Keratinocyte (primary cell): ENCODE measurements at regions not wholly inside any gene's neighbourhood (a gene's known extent, or its start where the extent isn't known, plus 50 kb on each side); places are given as distances from the start of the nearest gene placed in this dataset.

Source experiments
- DNase-seq: peaks from one replicate; pipeline ENCODE4 v3.0.0-alpha.2; 2011; ENCODE audit warnings: low read depth, missing footprints, low spot score
- FAIRE-seq: peaks from 2 replicates; lab custom pipeline; 2011; peaks lifted over from hg19 to GRCh38; lab: Jason Lieb, UNC
- H2AFZ ChIP-seq: 2 replicates; pipeline ENCODE4 v1.6.0; 2012; ENCODE audit warnings: low read length, control low read depth, inconsistent platforms; ENCODE audit not compliant: control insufficient read depth
- H3K27ac ChIP-seq: 2 replicates; pipeline ENCODE4 v1.5.1; 2011; ENCODE audit warnings: low read length; ENCODE audit not compliant: control insufficient read depth, insufficient read depth
- H3K27me3 ChIP-seq: 3 replicates; pipeline ENCODE4 v1.6.0; 2011; ENCODE audit warnings: low read length; ENCODE audit not compliant: control insufficient read depth, insufficient read depth; ENCODE audit errors: extremely low read depth
- H3K36me3 ChIP-seq, 2 experiments: 2 replicates in 1 of 2; 3 replicates in 1 of 2; pipeline ENCODE4 v1.5.1; 2011; ENCODE audit warnings: low read length in 2 of 2, mild to moderate bottlenecking in 1 of 2; ENCODE audit not compliant: control insufficient read depth in 2 of 2, insufficient read depth in 2 of 2; ENCODE audit errors: extremely low read depth in 1 of 2
- H3K4me1 ChIP-seq: 3 replicates; pipeline ENCODE4 v1.5.1; 2011; ENCODE audit warnings: low read length; ENCODE audit not compliant: control insufficient read depth, insufficient read depth; ENCODE audit errors: extremely low read depth
- H3K4me2 ChIP-seq: 3 replicates; pipeline ENCODE4 v1.6.0; 2011; ENCODE audit warnings: low read depth, low read length; ENCODE audit not compliant: control insufficient read depth, insufficient read depth; ENCODE audit errors: extremely low read depth
- H3K4me3 ChIP-seq, 3 experiments: fragments of 200-600 bp in 1 of 3; sonication (generic) in 1 of 3; 2 replicates in 2 of 3; 3 replicates in 1 of 3; pipeline ENCODE4 v1.5.1; 2011 to 2016; ENCODE audit warnings: low read length in 3 of 3, mild to moderate bottlenecking in 3 of 3, control low read depth in 2 of 3, inconsistent platforms in 1 of 3, low read depth in 1 of 3, mixed read lengths in 1 of 3, mixed run types in 1 of 3, moderate library complexity in 1 of 3; ENCODE audit not compliant: control insufficient read depth in 2 of 3, insufficient read depth in 2 of 3; ENCODE audit errors: extremely low read depth in 1 of 3
- H3K79me2 ChIP-seq: 2 replicates; pipeline ENCODE4 v1.6.0; 2012; ENCODE audit warnings: low read length; ENCODE audit not compliant: control insufficient read depth, insufficient read depth
- H3K9ac ChIP-seq: 3 replicates; pipeline ENCODE4 v1.6.0; 2011; ENCODE audit warnings: low read length; ENCODE audit not compliant: control insufficient read depth, insufficient read depth; ENCODE audit errors: extremely low read depth
- H3K9me1 ChIP-seq: 3 replicates; pipeline ENCODE4 v1.6.0; 2011; ENCODE audit warnings: low read length; ENCODE audit not compliant: control insufficient read depth, insufficient read depth; ENCODE audit errors: extremely low read depth
- H3K9me3 ChIP-seq: 2 replicates; pipeline ENCODE4 v1.5.1; 2012; ENCODE audit warnings: low read depth, low read length; ENCODE audit not compliant: control insufficient read depth
- H4K20me1 ChIP-seq: 3 replicates; pipeline ENCODE4 v1.6.0; 2011; ENCODE audit warnings: low read length; ENCODE audit not compliant: control insufficient read depth, insufficient read depth; ENCODE audit errors: extremely low read depth
- CTCF ChIP-seq, 3 experiments: IDR thresholded peaks in 1 of 3; conservative IDR thresholded peaks in 1 of 3; optimal IDR thresholded peaks in 1 of 3; 2 replicates in 2 of 3; 3 replicates in 1 of 3; pipeline versions ENCODE3 to v1.5.1; 2011; ENCODE audit warnings: low read length in 3 of 3, mild to moderate bottlenecking in 3 of 3, moderate library complexity in 2 of 3, control low read depth in 1 of 3, inconsistent platforms in 1 of 3; ENCODE audit not compliant: insufficient read depth in 2 of 3; ENCODE audit errors: extremely low read depth in 1 of 3
- EZH2 ChIP-seq: IDR thresholded peaks from one replicate; pipeline ENCODE4 v1.6.1; 2012; ENCODE audit warnings: inconsistent platforms, mild to moderate bottlenecking, low read length, moderate library complexity
- dilution Hi-C: fragments of 300-500 bp; cut with MboI; formaldehyde crosslinking; loops from one replicate; pipeline ENCODE4 v1.7.0; 2020; ENCODE audit warnings: low sequenced_read_pairs; ENCODE audit not compliant: extremely low pct_ligation_motif_present

GRCh38 chr18:37717098-37717497 is 151.5 kb upstream of the CELF4 start:
- no peak overlapping the region for H3K4me3 ChIP-seq
- H3K9ac ChIP-seq: no peak overlapping the region
- H3K4me1 ChIP-seq: peaks cover 14% of the 10 kb centered on the region
- no peak for DNase-seq
- FAIRE-seq: no peak
- H3K36me3 ChIP-seq: no peaks in the 10 kb centered on the region
- H3K9me1 ChIP-seq: no peaks in the 10 kb centered on the region
- H3K79me2 ChIP-seq: no peaks in the 10 kb centered on the region
- H4K20me1 ChIP-seq: no peaks in the 10 kb centered on the region
- no peak overlapping the region for H2AFZ ChIP-seq
- TF ChIP-seq CTCF (optimal IDR thresholded peaks at IDR 0.05 in 1 of 3, IDR thresholded peaks at IDR 0.05 in 1 of 3, conservative IDR thresholded peaks at IDR 0.05 in 1 of 3; ENCODE audit: extremely low read depth in 1 of 3, insufficient read depth in 2 of 3, low read length in 3 of 3) (no peak), EZH2 (no peak)
- H3K27ac ChIP-seq: no peak overlapping the region
- H3K4me2 ChIP-seq: no peak overlapping the region
- no peaks in the 10 kb centered on the region for H3K27me3 ChIP-seq
- H3K9me3 ChIP-seq: no peaks in the 10 kb centered on the region
- dilution Hi-C loops: no loop called here

GRCh38 chr18:37716106-37716735 is 150.6 kb upstream of the CELF4 start:
- Histone ChIP-seq H3K27ac (no peak overlapping the region), H2AFZ (no peak overlapping the region), H3K4me3 (no peak overlapping the region), H3K4me1 (peaks cover 14% of the 10 kb centered on the region), H3K36me3 (no peaks in the 10 kb centered on the region), H3K27me3 (no peaks in the 10 kb centered on the region), H3K79me2 (no peaks in the 10 kb centered on the region), H3K9ac (no peak overlapping the region), H3K9me3 (no peaks in the 10 kb centered on the region), H4K20me1 (no peaks in the 10 kb centered on the region), H3K9me1 (no peaks in the 10 kb centered on the region), H3K4me2 (no peak overlapping the region)
- dilution Hi-C loops: no loop called here
- TF ChIP-seq CTCF (optimal IDR thresholded peaks at IDR 0.05 in 1 of 3, IDR thresholded peaks at IDR 0.05 in 1 of 3, conservative IDR thresholded peaks at IDR 0.05 in 1 of 3; ENCODE audit: extremely low read depth in 1 of 3, insufficient read depth in 2 of 3, low read length in 3 of 3) (no peak), EZH2 (no peak)
- FAIRE-seq (no peak), DNase-seq (no peak)
